Neural progenitor cell (in vitro differentiated cells): ENCODE measurements at regions not wholly inside any gene's neighbourhood (a gene's known extent, or its start where the extent isn't known, plus 50 kb on each side); places are given as distances from the start of the nearest gene placed in this dataset.

Experiments used
- DNase-seq: peaks from one replicate; pipeline ENCODE4 v3.0.0-alpha.2; 2016; ENCODE audit warnings: low spot score
- H2AFZ ChIP-seq: fragments of 200-600 bp; sonication (generic); replicated peaks from 2 replicates; pipeline ENCODE4 v1.6.1; 2016; ENCODE audit warnings: antibody characterized with exemption
- H3F3A ChIP-seq: fragments of 200-600 bp; sonication (generic); 2 replicates; pipeline ENCODE4 v1.6.1; 2016; ENCODE audit warnings: antibody characterized with exemption, low read depth
- H3K27ac ChIP-seq: fragments of 200-600 bp; sonication (generic); 2 replicates; pipeline ENCODE4 v1.5.1; 2016; ENCODE audit warnings: mild to moderate bottlenecking
- H3K27me3 ChIP-seq: fragments of 200-600 bp; sonication (generic); 2 replicates; pipeline ENCODE4 v1.6.1; 2016; ENCODE audit warnings: mild to moderate bottlenecking, moderate library complexity
- H3K36me3 ChIP-seq: fragments of 200-600 bp; sonication (generic); 2 replicates; pipeline ENCODE4 v1.5.1; 2016
- H3K4me1 ChIP-seq: fragments of 200-600 bp; sonication (generic); 2 replicates; pipeline ENCODE4 v1.6.1; 2016; ENCODE audit warnings: mixed run types
- H3K4me2 ChIP-seq: fragments of 200-600 bp; sonication (generic); 2 replicates; pipeline ENCODE4 v1.6.1; 2016
- H3K4me3 ChIP-seq: fragments of 200-600 bp; sonication (generic); 2 replicates; pipeline ENCODE4 v1.5.1; 2016
- H3K79me2 ChIP-seq: fragments of 200-600 bp; sonication (generic); 2 replicates; pipeline ENCODE4 v1.6.1; 2016; ENCODE audit warnings: low read depth
- H3K9ac ChIP-seq: fragments of 200-600 bp; sonication (generic); 2 replicates; pipeline ENCODE4 v1.6.1; 2016
- H3K9me3 ChIP-seq: fragments of 200-600 bp; sonication (generic); 2 replicates; pipeline ENCODE4 v1.5.1; 2016; ENCODE audit warnings: low read depth
- H4K20me1 ChIP-seq: fragments of 200-600 bp; sonication (generic); 2 replicates; pipeline ENCODE4 v1.6.1; 2016; ENCODE audit warnings: low read depth
- H3K27ac Mint-ChIP-seq: 3 replicates; pipeline ENCODE4 v1.8.0; 2021; ENCODE audit warnings: mixed read lengths
- H3K27me3 Mint-ChIP-seq: 2 replicates; pipeline ENCODE4 v1.8.0; 2022; ENCODE audit warnings: low read depth, mild to moderate bottlenecking, inconsistent platforms, moderate library complexity, mixed read lengths; ENCODE audit not compliant: insufficient read depth
- H3K36me3 Mint-ChIP-seq: 3 replicates; pipeline ENCODE4 v1.8.0; 2021; ENCODE audit warnings: mixed read lengths
- H3K4me1 Mint-ChIP-seq: 3 replicates; pipeline ENCODE4 v1.8.0; 2021; ENCODE audit warnings: mixed read lengths
- H3K4me3 Mint-ChIP-seq: 3 replicates; pipeline ENCODE4 v1.8.0; 2021; ENCODE audit warnings: mild to moderate bottlenecking, moderate library complexity, mixed read lengths
- H3K9me3 Mint-ChIP-seq: 3 replicates; pipeline ENCODE4 v1.8.0; 2020; ENCODE audit warnings: mixed read lengths
- CTCF ChIP-seq: fragments of 200-600 bp; sonication (generic); IDR thresholded peaks from 2 replicates; pipeline ENCODE4 v1.5.1; 2017; ENCODE audit warnings: antibody characterized with exemption, mild to moderate bottlenecking
- EZH2 ChIP-seq: fragments of 200-600 bp; sonication (generic); IDR thresholded peaks from 2 replicates; pipeline ENCODE4 v1.6.1; 2017; ENCODE audit warnings: antibody characterized with exemption, mild to moderate bottlenecking, moderate library complexity
- EZH2phosphoT487 ChIP-seq: fragments of 200-600 bp; sonication (generic); IDR thresholded peaks from 2 replicates; pipeline ENCODE4 v1.6.1; 2017; ENCODE audit warnings: antibody characterized with exemption

DNA sequence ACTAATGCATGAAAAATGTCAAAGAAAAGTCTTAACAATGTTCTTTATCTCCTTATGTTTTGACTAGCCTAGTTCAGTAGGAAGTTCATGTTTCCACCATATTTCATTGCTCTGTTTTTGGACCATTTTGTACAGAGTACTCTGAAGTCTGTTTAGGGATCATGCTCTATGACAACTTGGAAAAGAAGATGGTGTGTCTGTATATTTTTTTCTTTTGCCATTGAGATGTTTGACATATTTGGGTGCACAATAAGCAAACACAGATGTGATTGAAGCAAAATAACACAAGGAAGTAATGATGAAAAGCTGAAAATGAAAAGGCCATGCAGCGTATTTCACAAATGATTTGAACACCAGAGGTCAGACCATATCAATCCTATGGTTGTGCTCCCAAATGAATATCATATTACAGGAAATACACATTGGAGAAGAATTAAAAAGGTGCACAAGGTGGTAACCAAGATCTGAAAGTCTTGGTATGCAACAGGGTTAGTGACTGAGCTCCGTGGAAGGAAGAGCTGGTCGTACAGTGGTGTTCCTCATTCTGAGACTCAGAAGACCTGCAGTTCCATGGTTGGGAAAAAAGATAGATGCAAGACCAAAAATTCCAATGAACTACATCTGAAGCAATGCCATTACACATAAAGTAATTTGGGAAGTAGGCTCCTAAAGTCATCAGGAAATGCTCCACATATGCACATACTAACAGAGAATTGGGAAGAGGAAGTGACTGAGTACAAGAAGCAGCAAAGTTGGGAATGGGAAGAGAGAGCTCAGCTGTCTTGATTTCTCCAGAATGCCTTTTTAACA, 463.5 kb downstream of the LMO4 start:
- TF ChIP-seq CTCF (no peak), EZH2phosphoT487 (no peak), EZH2 (no peak)
- Histone ChIP-seq H3K79me2 (no peaks in the 10 kb centered on the region), H3K9ac (no peak overlapping the region), H3K36me3 (no peaks in the 10 kb centered on the region), H3F3A (no peaks in the 10 kb centered on the region), H3K9me3 (no peaks in the 10 kb centered on the region), H3K4me3 (no peak overlapping the region), H4K20me1 (no peaks in the 10 kb centered on the region), H3K4me2 (no peak overlapping the region), H2AFZ (no peak overlapping the region), H3K27ac (no peak overlapping the region), H3K4me1 (no peaks in the 10 kb centered on the region), H3K27me3 (no peaks in the 10 kb centered on the region)
- Mint-ChIP-seq H3K36me3 (no peaks in the 10 kb centered on the region), H3K4me1 (peaks cover 4% of the 10 kb centered on the region), H3K4me3 (no peak overlapping the region), H3K27me3 (no peaks in the 10 kb centered on the region), H3K27ac (no peak overlapping the region), H3K9me3 (no peaks in the 10 kb centered on the region)
- no peak for DNase-seq

DNA sequence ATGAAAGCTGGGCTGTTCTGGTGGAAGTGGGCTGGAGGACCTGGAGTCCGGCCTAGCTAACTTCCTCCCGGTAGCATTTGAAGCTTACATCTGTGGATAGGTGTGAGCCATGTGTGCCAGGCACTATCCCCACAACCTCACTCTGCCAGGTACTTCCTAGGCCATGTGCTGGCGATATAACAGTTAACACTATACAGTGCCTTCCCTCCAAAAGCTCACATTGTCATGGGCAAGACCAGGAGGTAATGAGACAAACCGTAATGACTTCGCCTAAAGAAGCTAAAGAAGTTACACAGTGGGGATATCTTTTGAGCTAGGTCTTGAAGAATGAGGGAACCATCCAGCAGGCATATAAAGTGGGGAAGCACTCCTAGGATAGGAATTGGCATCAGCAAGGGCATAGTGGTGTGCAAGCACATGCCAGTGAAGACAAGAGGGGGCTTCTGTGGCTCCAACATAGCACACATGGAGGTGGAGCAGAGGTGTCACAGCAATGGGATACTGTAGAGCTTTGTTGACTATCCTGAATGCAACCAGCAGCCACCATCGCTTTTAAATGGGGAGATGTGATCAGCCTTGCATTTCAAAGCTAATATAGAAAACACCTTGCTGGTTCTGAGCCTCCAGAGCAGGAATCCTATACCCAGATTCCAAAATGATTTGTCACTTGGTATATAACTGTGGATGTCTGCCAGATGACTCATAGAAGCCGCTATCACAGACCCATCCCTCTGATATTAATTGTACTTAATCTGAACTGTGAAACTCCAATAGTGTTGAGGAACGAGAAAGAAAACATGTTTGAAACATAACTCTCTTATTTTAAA, 466.3 kb downstream of the LMO4 start:
- Histone ChIP-seq H3K36me3 (no peaks in the 10 kb centered on the region), H3K9me3 (no peaks in the 10 kb centered on the region), H4K20me1 (no peaks in the 10 kb centered on the region), H2AFZ (no peak overlapping the region), H3K9ac (no peak overlapping the region), H3K27ac (no peak overlapping the region), H3K4me2 (no peak overlapping the region), H3K79me2 (no peaks in the 10 kb centered on the region), H3K4me3 (no peak overlapping the region), H3F3A (no peaks in the 10 kb centered on the region), H3K27me3 (no peaks in the 10 kb centered on the region), H3K4me1 (no peaks in the 10 kb centered on the region)
- Mint-ChIP-seq H3K36me3 (no peaks in the 10 kb centered on the region), H3K4me3 (no peak overlapping the region), H3K27ac (no peak overlapping the region), H3K27me3 (no peaks in the 10 kb centered on the region), H3K4me1 (no peaks in the 10 kb centered on the region), H3K9me3 (no peaks in the 10 kb centered on the region)
- TF ChIP-seq EZH2, result no peak
- TF ChIP-seq CTCF, result no peak
- TF ChIP-seq EZH2phosphoT487, result no peak
- no peak for DNase-seq

GRCh38 chr1:87795615-87796337, 467.1 kb downstream of the LMO4 start:
- Mint-ChIP-seq H3K27ac (no peak overlapping the region), H3K36me3 (no peaks in the 10 kb centered on the region), H3K4me3 (no peak overlapping the region), H3K27me3 (no peaks in the 10 kb centered on the region), H3K9me3 (no peaks in the 10 kb centered on the region), H3K4me1 (no peaks in the 10 kb centered on the region)
- TF ChIP-seq CTCF (no peak), EZH2phosphoT487 (no peak), EZH2 (no peak)
- Histone ChIP-seq H2AFZ (no peak overlapping the region), H3K9me3 (no peaks in the 10 kb centered on the region), H3K27ac (no peak overlapping the region), H3F3A (no peaks in the 10 kb centered on the region), H3K9ac (no peak overlapping the region), H3K4me3 (no peak overlapping the region), H3K36me3 (no peaks in the 10 kb centered on the region), H4K20me1 (no peaks in the 10 kb centered on the region), H3K4me1 (no peaks in the 10 kb centered on the region), H3K27me3 (no peaks in the 10 kb centered on the region), H3K79me2 (no peaks in the 10 kb centered on the region), H3K4me2 (no peak overlapping the region)
- DNase-seq, result no peak
